T-helper 2 cell (primary cell): ENCODE measurements at regions not wholly inside any gene's neighbourhood (a gene's known extent, or its start where the extent isn't known, plus 50 kb on each side); places are given as distances from the start of the nearest gene placed in this dataset.

Source experiments
- DNase-seq, 5 experiments: peaks; one replicate each; pipeline versions ENCODE4 v3.0.0 to v3.0.0-alpha.2; 2012 to 2022

GRCh38 chr1:29826646-29827045, 590.3 kb downstream of the PTPRU start:
- no peak for DNase-seq

- DNase-seq = no peak
Observed at GRCh38 chr1:29825941-29826415, 589.7 kb downstream of the PTPRU start.

DNA sequence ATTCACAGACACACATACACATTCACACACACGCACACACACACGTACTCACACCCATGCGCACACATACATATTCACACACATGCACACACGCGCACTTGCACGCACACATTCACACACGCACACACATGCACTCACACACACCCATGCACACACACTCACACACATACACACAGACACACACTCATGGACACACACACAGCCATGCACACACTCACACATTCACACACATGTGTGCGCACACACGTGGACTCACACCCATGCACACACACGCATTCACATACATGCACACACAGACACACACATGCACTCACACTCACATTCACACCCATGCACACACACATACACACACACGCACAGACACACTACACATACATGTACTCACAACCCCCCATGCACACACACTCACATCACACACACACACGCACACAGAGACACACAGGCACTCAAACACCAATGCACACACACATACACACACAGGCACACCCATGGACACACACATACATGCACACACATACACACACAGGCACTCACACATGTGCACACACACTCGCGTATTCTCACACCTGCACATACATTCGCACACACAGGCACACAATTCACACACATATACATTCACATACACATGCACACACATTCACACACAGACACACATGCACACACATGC, 589.1 kb downstream of the PTPRU start:
- DNase-seq = no peak

GRCh38 chr1:29824511-29825273, 588.4 kb downstream of the PTPRU start:
- no peak for DNase-seq

GRCh38 chr1:29824025-29824424, 587.7 kb downstream of the PTPRU start:
- DNase-seq = no peak

DNA sequence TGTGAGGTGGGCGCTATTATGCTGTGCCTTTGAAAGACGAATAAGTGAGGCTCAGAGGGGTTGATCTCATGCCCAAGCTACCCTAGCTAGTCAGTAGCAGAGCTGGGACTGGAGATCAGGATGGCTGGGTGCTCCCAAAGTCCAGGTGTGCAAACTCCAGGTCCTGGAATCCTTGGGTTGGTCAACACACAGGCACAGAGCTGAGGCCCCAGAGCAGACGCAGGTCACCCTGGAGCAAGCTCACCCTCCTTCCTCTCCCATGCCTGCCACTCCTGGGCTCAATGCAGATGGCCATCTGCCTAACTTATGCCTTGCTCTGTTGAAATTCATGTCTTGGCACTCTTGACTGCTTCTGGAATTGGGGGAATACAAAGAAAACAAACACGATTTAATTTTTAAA, 587.2 kb downstream of the PTPRU start:
- DNase-seq = no peak

DNA sequence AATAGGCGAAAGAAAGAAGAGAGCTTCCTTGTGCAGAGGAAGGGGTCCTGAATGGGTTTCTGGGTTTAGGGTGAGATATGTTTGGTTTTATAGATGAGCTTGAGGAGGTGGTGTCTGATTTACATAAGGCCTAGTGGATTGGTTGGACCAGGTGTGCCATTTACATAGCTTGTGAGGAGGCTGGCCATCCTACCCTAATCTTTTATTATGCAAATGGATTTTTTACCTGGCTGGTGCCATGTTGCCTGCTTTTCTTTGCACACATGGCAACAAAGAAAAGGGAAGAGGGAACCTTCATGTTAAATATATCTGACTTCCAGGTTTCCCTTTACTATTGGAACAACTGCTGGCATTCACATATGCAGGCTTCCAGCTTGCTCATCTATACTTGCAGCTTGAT, 585.3 kb downstream of the PTPRU start:
- no peak for DNase-seq

- no peak for DNase-seq
Observed at GRCh38 chr1:29820401-29820800, 584.1 kb downstream of the PTPRU start.

DNA sequence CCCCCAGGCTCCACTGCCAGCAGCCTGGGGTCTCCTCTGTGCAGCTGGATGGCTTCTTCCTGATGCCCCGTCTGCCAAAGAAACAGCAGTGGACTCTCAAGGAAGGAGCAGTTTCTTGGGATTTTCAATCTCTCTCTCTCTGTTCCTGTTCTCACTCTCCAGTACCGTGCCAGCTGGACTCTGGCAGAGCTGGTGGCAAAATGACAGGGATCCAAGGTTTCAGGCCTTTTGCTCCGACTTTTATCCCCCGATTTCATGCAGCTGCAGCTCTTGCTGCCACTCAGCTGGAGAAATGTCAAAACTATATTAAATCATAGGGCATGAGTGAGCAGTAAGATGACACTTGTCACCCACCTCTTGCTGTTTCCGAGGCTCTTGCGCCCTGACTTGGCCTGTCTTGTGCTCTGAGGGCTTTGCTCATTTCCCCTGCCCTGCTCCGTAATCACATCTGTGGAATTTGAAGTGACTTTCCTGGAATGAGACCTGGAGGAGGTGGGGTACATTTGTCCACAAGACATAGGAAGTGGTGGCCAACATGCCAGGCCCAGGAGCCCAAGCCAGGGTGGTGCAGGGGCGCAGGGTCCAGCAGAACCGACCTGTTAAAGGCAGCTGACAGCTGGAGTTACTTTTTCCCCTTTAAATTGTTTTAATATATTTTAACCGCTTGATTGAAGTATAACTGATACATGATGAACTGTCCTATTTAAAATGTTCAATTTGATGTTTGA, 576.2 kb downstream of the PTPRU start:
- DNase-seq = no peak

- no peak for DNase-seq
Observed at GRCh38 chr1:29811727-29812407, 575.5 kb downstream of the PTPRU start.

GRCh38 chr1:29811247-29811646, 574.9 kb downstream of the PTPRU start:
- DNase-seq = no peak

- no peak for DNase-seq
Observed at GRCh38 chr1:29810121-29811120, 574.1 kb downstream of the PTPRU start.

- DNase-seq = no peak
Observed at GRCh38 chr1:29809446-29810120, 573.3 kb downstream of the PTPRU start.

DNA sequence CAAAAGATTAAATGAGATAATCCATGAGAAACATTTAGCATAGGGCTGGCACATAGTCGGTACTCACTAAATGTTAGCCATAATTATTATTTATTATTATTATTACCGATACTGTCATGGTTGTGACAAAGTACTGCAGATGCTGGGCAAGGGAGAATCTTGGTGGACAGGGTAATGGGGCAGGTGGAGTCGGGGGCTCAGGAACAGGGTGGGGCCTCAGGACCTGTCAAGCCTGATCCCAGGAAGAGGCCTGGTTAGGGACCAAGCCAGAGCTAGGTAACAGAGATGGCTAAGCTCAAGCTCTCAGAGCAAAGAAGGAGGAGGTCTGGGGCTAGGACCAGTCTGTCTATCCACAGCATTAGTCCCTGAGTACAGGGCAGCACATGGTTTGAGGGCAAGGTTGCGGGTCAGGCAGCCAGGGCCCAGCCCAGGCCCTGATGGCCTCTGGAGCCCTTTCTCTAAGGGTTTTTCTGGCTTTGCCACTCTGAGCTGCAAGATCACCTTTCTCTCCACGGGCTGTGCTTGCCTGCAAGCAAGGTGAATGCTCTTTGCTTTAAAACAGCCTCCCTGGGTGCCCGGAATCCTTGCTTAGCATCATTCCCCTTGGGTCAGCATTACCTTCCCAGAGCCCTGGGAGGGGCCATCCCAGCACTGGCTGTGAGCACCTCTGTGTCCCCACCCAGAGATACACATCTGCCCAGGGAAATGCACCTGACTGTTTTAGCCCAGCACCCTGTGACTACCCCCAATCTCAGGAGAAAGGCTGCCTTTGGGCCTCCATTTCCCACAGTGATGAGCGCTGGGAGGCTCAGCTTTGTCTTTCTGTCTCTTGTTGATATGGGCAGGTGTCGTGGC, 572.0 kb downstream of the PTPRU start:
- no peak for DNase-seq

- no peak for DNase-seq
Observed at GRCh38 chr1:29807689-29808088, 571.4 kb downstream of the PTPRU start.

DNA sequence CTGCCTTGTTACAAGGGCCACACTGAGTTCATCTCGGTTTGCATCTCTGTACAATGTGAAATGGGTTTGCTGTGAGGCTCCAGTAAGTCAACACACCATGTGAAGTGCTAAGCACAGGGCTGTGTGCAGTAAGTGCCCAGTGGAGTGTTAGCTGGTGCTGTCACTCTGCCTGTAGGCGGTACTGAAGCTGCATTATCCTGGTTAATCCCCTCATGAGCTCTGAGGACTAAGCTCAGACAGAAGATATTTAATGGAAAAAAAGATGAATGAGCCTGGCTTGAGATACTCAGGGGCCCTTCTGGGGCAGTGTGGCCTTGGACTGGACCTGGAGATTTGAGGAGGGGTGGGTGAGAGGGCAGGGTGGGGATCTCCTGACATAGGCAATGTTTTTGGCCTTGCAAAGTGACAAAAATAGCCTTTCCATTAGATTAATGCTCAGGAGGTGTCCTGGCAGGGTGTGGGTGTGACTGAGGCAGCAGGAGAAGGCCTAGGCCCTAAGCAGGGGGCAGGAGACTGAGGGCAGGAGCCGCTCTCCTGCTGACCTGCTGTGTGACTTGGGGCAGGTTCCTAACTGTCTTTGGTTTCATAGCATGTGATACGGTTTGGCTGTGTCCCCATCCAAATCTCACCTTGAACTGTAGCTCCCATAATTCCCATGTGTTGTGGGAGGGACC, 570.5 kb downstream of the PTPRU start:
- DNase-seq = no peak

DNA sequence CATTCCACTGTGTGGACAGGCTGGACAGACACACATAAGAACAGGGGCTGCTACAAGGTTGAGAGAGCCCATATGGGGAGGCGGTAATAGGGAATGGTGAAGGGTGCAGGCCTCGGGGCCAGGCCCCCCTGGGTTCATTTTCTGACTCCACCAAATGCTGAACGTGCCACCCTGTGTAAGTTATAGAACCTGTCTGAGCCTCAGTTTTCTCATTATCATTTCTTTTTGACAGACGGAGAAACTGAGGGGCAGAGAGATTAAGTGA, 569.5 kb downstream of the PTPRU start:
- DNase-seq = no peak

GRCh38 chr1:29805122-29805895, 569.0 kb downstream of the PTPRU start:
- no peak for DNase-seq
